AG10803 (cell line): ENCODE measurements at regions not wholly inside any gene's neighbourhood (a gene's known extent, or its start where the extent isn't known, plus 50 kb on each side); places are given as distances from the start of the nearest gene placed in this dataset.
A peak's percentile ranks its signal among the peaks of the same experiment; 100 is the strongest.

Experiments
- DNase-seq: peaks from one replicate; pipeline ENCODE4 v3.0.0; 2010; ENCODE audit warnings: low read depth
- H3K4me3 ChIP-seq: 2 replicates; pipeline ENCODE4 v1.5.1; 2011; ENCODE audit warnings: mild to moderate bottlenecking, low read length, control low read depth
- CTCF ChIP-seq: conservative IDR thresholded peaks from 2 replicates; pipeline ENCODE4 v1.5.1; 2011; ENCODE audit warnings: mild to moderate bottlenecking, low read length, control low read depth, inconsistent platforms

GRCh38 chr3:194067949-194068362 is 68.0 kb upstream of the HES1 start:
- peak; percentile 7 for DNase-seq
- TF ChIP-seq CTCF: no peak

GRCh38 chr3:194069421-194070219 is 66.3 kb upstream of the HES1 start:
- TF ChIP-seq CTCF: no peak
- peak; percentile 83 for DNase-seq

More at GRCh38 chr3:194067949-194068362, 68.0 kb upstream of the HES1 start:
- no peak overlapping the region for H3K4me3 ChIP-seq

GRCh38 chr3:194070220-194070633 is 65.7 kb upstream of the HES1 start:
- no peak for TF ChIP-seq CTCF
- peak overlapping the region; percentile 56 for H3K4me3 ChIP-seq
- no peak for DNase-seq

More at GRCh38 chr3:194069421-194070219, 66.3 kb upstream of the HES1 start:
- H3K4me3 ChIP-seq: no peak overlapping the region

- H3K4me3 ChIP-seq: peak overlapping the region; percentile 56
- TF ChIP-seq CTCF: no peak
- DNase-seq: peak; percentile 93
These were observed 65.1 kb upstream of the HES1 start for GRCh38 chr3:194070634-194071409.

- no peak for TF ChIP-seq CTCF
- no peak overlapping the region for H3K4me3 ChIP-seq
- no peak for DNase-seq
These were observed 63.9 kb upstream of the HES1 start for GRCh38 chr3:194072097-194072428.

GRCh38 chr3:194072691-194073279 is 63.2 kb upstream of the HES1 start:
- DNase-seq: no peak
- no peak for TF ChIP-seq CTCF
- H3K4me3 ChIP-seq: no peak overlapping the region
